Osteoblast (primary cell): ENCODE measurements at regions not wholly inside any gene's neighbourhood (a gene's known extent, or its start where the extent isn't known, plus 50 kb on each side); places are given as distances from the start of the nearest gene placed in this dataset.

ENCODE experiments used
- DNase-seq: peaks from one replicate; pipeline ENCODE4 v3.0.0; 2011; ENCODE audit warnings: low spot score, mixed read lengths; ENCODE audit not compliant: insufficient read length; ENCODE audit errors: missing footprints
- H2AFZ ChIP-seq: 2 replicates; pipeline ENCODE4 v1.6.0; 2011; ENCODE audit warnings: mild to moderate bottlenecking, low read length
- H3K27ac ChIP-seq: 2 replicates; pipeline ENCODE4 v1.5.1; 2011; ENCODE audit warnings: mild to moderate bottlenecking, low read depth, low read length, moderate library complexity
- H3K27me3 ChIP-seq: 2 replicates; pipeline ENCODE4 v1.6.0; 2012; ENCODE audit warnings: mild to moderate bottlenecking, control low read depth, inconsistent platforms, low read length, moderate library complexity; ENCODE audit not compliant: insufficient read depth
- H3K36me3 ChIP-seq: 2 replicates; pipeline ENCODE4 v1.5.1; 2011; ENCODE audit warnings: mild to moderate bottlenecking, low read length, control low read depth, moderate library complexity; ENCODE audit not compliant: insufficient read depth
- H3K4me1 ChIP-seq: 2 replicates; pipeline ENCODE4 v1.5.1; 2011; ENCODE audit warnings: mild to moderate bottlenecking, low read length, control low read depth, moderate library complexity; ENCODE audit not compliant: insufficient read depth
- H3K4me2 ChIP-seq: 2 replicates; pipeline ENCODE4 v1.6.0; 2011; ENCODE audit warnings: mild to moderate bottlenecking, low read length; ENCODE audit not compliant: insufficient read depth
- H3K4me3 ChIP-seq: fragments of 200-600 bp; sonication (generic); 3 replicates; pipeline ENCODE4 v1.5.1; 2012; ENCODE audit warnings: mild to moderate bottlenecking, low read length, inconsistent platforms; ENCODE audit not compliant: insufficient read depth
- H3K79me2 ChIP-seq: 2 replicates; pipeline ENCODE4 v1.6.0; 2012; ENCODE audit warnings: mild to moderate bottlenecking, low read length, control low read depth, inconsistent platforms; ENCODE audit not compliant: insufficient read depth
- H3K9me3 ChIP-seq: 2 replicates; pipeline ENCODE4 v1.5.1; 2011; ENCODE audit warnings: low read depth, low read length, control low read depth
- H4K20me1 ChIP-seq: 2 replicates; pipeline ENCODE4 v1.6.0; 2012; ENCODE audit warnings: mild to moderate bottlenecking, low read length, control low read depth; ENCODE audit not compliant: insufficient read depth
- TF ChIP-seq, protein P1 (sequence below): IDR thresholded peaks from 2 replicates; pipeline ENCODE4 v1.5.1; 2011; ENCODE audit warnings: mild to moderate bottlenecking, low read depth, low read length, moderate library complexity; ENCODE audit errors: extremely low read depth

DNA sequence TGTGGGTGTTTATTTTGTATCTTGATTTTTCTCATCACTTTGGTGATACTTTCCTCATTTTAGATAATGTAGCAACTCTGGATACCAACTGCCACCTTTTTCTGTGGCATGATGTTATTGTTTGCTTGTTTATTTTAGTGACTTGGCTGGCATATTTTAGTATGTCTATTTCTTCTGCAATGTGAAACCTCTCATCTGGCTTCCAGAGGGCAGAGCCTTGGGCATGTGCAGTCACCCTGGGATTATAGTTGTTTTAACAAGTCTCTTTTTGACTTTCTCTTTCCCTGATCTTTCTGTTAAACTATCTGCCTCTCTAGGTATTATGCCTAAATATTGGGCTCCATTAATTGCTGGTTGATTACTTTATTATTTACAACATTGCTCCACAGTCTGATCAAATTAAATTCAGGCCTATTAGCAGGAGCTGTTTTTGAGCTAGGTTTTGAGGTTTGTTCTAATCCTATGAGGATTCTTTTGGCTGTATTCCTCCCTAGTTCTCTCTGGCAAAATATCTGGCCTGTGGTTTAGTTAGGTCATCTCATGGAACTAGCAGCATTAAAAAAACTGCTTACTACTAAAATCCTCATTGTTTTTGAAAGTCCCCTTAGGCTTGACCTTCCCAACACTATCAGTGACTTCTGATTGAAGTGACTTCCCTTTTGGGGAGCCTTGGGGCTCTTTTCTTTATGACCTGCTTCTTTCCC, 86.4 kb upstream of the FAM78B start:
- Histone ChIP-seq H3K27me3 (no peaks in the 10 kb centered on the region), H3K27ac (no peak overlapping the region), H4K20me1 (no peaks in the 10 kb centered on the region), H3K4me2 (no peak overlapping the region), H3K4me1 (no peaks in the 10 kb centered on the region), H3K36me3 (no peaks in the 10 kb centered on the region), H3K4me3 (no peak overlapping the region), H3K79me2 (no peaks in the 10 kb centered on the region), H3K9me3 (peaks cover 3% of the 10 kb centered on the region), H2AFZ (no peak overlapping the region)
- TF ChIP-seq, protein P1, sequence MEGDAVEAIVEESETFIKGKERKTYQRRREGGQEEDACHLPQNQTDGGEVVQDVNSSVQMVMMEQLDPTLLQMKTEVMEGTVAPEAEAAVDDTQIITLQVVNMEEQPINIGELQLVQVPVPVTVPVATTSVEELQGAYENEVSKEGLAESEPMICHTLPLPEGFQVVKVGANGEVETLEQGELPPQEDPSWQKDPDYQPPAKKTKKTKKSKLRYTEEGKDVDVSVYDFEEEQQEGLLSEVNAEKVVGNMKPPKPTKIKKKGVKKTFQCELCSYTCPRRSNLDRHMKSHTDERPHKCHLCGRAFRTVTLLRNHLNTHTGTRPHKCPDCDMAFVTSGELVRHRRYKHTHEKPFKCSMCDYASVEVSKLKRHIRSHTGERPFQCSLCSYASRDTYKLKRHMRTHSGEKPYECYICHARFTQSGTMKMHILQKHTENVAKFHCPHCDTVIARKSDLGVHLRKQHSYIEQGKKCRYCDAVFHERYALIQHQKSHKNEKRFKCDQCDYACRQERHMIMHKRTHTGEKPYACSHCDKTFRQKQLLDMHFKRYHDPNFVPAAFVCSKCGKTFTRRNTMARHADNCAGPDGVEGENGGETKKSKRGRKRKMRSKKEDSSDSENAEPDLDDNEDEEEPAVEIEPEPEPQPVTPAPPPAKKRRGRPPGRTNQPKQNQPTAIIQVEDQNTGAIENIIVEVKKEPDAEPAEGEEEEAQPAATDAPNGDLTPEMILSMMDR: no peak
- DNase-seq: no peak

DNA sequence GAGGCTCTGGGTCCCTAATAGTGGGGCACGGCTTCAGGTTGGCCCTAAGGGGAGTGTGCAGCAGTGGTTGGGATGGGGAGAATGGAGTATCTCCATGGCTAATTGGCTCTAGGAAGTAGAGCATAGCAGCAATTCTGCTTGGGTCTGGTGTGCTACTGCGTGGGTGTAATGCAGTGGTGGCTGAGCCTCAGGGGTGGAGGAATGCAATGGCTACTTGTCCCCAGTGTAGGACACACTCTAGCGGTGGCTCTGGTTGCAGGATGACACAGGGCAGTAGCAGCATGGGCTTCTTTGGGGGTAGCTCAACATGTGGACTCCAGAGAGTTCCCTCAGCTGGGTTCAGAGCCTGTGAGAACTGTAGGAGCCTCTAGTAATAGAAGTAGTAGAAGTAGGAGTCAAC, 91.2 kb upstream of the FAM78B start:
- H2AFZ ChIP-seq: no peak overlapping the region
- H3K4me2 ChIP-seq: no peak overlapping the region
- H3K4me1 ChIP-seq: no peaks in the 10 kb centered on the region
- H3K9me3 ChIP-seq: peaks cover 3% of the 10 kb centered on the region
- TF ChIP-seq, protein P1: no peak
- no peak overlapping the region for H3K4me3 ChIP-seq
- no peaks in the 10 kb centered on the region for H3K36me3 ChIP-seq
- H3K79me2 ChIP-seq: no peaks in the 10 kb centered on the region
- no peak for DNase-seq
- H3K27me3 ChIP-seq: no peaks in the 10 kb centered on the region
- H4K20me1 ChIP-seq: no peaks in the 10 kb centered on the region
- no peak overlapping the region for H3K27ac ChIP-seq

DNA sequence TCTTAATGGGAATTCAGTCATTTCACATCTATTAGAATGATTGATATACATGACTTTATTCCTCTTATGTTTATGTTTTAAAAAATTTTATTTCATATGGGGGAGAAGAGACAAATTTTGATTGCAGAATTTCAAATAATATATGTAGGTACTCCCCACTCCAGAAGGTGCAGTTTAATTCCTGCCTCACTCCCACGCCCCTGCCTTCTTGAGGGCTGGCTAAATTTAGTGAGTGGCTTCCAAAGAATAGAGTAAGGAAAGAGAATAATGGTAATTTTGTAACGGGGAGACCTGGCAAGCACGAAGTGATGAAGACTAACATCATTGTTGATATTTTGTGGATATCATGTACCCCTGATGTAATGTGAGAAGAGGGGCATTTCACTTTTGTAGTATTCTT, 94.7 kb upstream of the FAM78B start:
- Histone ChIP-seq H3K27ac (no peak overlapping the region), H3K4me3 (no peak overlapping the region), H3K27me3 (no peaks in the 10 kb centered on the region), H2AFZ (no peak overlapping the region), H3K79me2 (no peaks in the 10 kb centered on the region), H4K20me1 (no peaks in the 10 kb centered on the region), H3K36me3 (no peaks in the 10 kb centered on the region), H3K4me1 (no peaks in the 10 kb centered on the region), H3K9me3 (peaks cover 5% of the 10 kb centered on the region), H3K4me2 (no peak overlapping the region)
- TF ChIP-seq, protein P1: no peak
- no peak for DNase-seq

DNA sequence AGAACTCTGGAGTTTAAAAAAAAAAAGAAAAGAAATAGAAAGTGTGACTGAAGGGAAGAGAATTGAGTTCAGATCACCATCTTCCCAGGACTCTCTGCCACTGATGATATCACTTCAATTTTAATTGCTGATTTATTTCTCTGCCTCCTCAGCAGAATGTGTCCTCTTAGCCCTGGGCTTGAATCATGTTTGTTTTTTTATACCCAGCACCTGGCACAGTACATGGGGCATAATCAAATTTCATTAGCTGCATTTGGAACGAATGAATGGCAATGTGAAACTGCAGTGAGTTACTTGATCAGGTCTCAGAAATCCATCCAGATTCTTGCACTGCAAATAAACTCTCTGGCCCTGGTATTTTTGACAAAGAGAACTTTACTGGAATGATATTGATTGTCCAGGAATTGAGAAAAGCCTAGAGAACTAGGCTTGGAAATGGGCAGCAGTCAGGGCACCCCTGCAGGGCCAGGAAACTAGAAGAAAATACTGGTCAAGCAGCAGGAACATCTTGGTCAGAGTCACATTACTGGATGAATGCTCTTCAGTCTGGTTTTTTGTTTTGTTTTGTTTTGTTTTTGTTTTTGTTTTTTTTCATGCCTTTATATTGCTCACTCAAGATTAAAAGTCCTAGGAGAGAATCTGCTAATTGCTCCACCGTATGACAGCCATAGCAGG, 103.8 kb upstream of the FAM78B start:
- TF ChIP-seq, protein P1: no peak
- Histone ChIP-seq H3K27ac (no peak overlapping the region), H2AFZ (no peak overlapping the region), H3K4me1 (no peaks in the 10 kb centered on the region), H3K4me2 (no peak overlapping the region), H3K36me3 (no peaks in the 10 kb centered on the region), H3K4me3 (no peak overlapping the region), H4K20me1 (no peaks in the 10 kb centered on the region), H3K9me3 (peaks cover 5% of the 10 kb centered on the region), H3K27me3 (no peaks in the 10 kb centered on the region), H3K79me2 (no peaks in the 10 kb centered on the region)
- DNase-seq: no peak
